ENCODE measurements at regions not wholly inside any gene's neighbourhood (a gene's known extent, or its start where the extent isn't known, plus 50 kb on each side); places are given as distances from the start of the nearest gene placed in this dataset.
"Not testable (repeated sequence)": the region's sequence is repeated elsewhere in the genome, so short reads cannot be mapped to it uniquely, and the experiment has no call there.

GRCh38 chr21:39079617-39080016 lies 103.6 kb downstream of the PSMG1 start:
- DNase-seq = no peak

DNA sequence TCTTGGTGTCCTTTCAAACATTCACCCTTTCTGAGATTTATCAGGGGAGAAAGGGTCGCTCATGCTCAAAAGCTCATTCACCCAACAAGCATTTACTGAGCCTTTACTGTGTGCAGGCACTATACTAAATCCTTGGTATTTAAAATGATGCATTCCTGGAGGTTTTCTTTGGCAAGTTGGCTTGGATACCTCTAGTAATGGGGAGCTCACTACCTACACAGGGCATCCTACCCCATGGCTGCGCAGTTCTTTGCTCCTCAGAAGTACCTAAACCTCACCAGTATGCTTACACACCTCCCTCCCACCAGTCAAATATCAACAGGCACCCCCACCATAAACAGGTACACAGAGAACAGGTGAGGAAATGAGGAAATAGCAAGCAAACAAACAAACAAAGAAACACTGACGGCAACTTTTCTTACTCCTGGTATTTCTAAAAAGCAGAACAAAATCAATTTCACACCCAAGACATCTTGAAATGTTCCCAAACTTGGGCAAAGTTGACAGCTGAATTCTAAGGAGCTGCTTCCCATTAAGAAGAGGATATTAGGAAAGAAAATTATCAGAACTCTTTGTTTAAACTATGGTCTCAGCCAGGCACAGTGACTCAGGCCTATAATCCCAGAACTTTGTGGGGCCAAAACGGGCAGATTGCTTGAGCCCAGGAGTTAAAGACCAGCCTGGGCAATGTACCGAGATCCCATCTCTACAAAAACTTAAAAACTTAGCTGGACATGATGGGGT lies 104.8 kb downstream of the PSMG1 start:
- no peak for DNase-seq

- DNase-seq = no peak
These were observed 105.4 kb downstream of the PSMG1 start for GRCh38 chr21:39077876-39078275.

DNA sequence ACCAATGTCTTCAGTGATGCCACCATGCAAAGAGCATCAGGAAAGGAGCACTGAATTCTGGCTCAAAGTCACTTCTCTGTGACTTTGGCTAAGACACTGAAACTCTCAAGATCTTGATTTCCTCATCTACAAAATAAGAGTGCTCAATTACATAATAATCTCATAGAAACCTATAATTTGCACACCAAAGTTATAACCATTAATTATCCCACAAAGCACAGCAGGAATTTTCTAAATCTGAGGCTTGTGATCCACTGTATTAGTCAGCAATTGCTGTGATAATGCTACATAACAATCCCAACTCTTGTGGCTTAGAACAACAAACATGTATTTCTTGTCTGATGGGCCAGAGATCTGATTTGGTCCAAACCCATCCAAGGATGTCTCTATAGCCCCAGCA lies 108.7 kb downstream of the PSMG1 start:
- DNase-seq = no peak

- no peak for DNase-seq
These were observed 109.5 kb downstream of the PSMG1 start for GRCh38 chr21:39073717-39074116.

- no peak for DNase-seq
These were observed 110.2 kb downstream of the PSMG1 start for GRCh38 chr21:39073063-39073462.

GRCh38 chr21:39072468-39072867 lies 110.8 kb downstream of the PSMG1 start:
- DNase-seq = no peak

- no peak for DNase-seq
These were observed 111.5 kb downstream of the PSMG1 start for GRCh38 chr21:39071623-39072214.

DNA sequence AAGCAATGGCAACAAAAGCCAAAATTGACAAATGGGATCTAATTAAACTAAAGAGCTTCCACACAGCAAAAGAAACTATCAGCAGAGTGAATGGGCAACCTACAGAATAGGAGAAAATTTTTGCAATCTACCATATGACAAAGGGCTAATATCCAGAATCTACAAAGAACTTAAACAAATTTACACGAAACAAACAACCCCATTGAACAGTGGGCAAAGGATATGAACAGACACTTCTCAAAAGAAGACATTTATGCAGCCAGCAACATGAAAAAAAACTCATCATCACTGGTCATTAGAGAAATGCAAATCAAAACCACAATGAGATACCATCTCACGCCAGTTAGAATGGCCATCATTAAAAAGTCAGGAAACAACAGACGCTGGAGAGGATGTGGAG lies 113.4 kb downstream of the PSMG1 start:
- DNase-seq = not testable (repeated sequence)

- no peak for DNase-seq
These were observed 116.1 kb downstream of the PSMG1 start for GRCh38 chr21:39066829-39067780.

- no peak for DNase-seq
These were observed 117.3 kb downstream of the PSMG1 start for GRCh38 chr21:39065917-39066316.

GRCh38 chr21:39064325-39065012 lies 118.8 kb downstream of the PSMG1 start:
- no peak for DNase-seq

GRCh38 chr21:39063517-39063916 lies 119.7 kb downstream of the PSMG1 start:
- no peak for DNase-seq

DNA sequence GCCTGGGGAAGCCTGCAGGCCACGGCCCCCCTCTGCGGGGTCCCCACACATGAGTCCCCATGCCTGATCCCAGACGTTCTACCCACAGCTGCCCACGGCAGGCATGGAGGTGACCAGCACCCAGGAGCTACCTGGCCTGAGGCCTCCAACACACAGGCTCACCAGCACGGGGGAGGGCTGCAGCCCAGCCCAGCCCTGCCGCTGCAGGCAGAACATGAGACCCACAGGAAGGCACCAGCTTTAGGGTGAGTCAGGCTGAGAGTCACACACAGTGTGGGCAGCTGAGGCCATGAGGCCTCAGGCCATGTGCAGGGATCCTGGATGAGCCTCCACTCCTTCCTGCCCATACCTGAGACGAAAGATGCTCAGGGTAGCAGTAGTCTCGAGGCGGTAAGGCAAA lies 121.1 kb downstream of the PSMG1 start:
- no peak for DNase-seq

DNA sequence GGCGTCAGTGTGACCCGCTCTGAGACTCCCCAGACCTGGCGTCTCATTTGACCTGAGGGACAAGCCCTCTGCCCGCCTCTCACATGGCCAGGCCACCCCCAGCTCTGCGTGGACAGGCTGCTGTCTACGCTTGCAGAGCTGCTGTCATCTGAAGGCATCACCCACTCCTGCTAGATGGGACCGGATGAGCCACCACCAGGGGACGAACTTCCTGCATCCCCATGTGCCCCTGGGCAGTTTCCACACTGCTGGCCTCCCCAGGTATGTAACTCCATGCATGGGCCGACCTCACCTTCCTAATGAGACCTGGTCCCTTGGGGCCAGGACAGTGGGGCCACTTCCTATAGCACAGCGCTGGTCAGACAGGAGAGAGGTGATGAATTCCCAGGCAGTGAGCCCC lies 121.5 kb downstream of the PSMG1 start:
- DNase-seq = no peak

DNA sequence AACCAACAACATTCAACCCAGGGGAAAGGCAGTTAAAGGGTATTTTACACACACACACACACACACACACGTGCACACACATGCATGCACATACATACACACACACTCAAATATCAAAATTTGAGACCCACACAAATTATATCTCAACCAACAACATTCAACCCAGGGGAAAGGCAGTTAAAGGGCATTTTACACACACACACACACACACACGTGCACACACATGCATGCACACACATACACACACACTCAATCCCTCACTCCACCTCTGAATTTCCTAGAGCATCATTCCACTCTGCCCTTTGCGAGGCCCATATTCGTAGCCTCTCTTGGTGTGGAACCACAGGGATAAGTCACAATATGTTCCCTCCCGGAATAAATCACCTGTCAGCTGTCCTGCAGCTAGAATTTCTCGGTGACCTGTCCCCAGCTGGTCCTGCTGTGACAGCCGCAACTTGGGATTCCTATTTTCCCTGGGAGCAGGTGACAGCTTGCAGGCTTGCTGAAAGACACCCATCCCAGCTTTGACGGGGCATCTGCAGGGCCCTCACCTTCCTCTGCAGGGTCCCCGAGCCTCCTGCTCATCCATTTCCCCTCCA lies 122.7 kb downstream of the PSMG1 start:
- DNase-seq = no peak

DNA sequence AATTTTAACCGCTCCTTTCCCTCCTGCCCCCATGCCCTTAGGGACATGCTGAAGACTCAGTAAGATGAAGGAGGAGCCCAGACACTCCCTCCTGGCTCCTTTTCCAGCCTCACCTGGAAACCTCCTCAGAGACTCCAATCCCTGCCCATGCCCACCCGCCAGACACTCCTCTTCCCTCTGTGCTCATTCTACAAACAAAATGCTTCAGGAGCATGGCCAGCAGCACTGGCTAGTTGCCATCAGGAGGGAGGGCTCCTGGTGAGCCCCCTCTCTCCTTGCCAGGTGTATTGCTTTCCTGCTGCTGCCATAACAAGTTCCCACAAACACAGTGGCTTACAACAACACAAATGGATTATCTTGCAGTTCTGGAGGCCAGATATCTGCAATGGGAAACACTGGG lies 126.1 kb downstream of the PSMG1 start:
- no peak for DNase-seq

- DNase-seq = no peak
These were observed 126.6 kb downstream of the PSMG1 start for GRCh38 chr21:39056636-39057035.

DNA sequence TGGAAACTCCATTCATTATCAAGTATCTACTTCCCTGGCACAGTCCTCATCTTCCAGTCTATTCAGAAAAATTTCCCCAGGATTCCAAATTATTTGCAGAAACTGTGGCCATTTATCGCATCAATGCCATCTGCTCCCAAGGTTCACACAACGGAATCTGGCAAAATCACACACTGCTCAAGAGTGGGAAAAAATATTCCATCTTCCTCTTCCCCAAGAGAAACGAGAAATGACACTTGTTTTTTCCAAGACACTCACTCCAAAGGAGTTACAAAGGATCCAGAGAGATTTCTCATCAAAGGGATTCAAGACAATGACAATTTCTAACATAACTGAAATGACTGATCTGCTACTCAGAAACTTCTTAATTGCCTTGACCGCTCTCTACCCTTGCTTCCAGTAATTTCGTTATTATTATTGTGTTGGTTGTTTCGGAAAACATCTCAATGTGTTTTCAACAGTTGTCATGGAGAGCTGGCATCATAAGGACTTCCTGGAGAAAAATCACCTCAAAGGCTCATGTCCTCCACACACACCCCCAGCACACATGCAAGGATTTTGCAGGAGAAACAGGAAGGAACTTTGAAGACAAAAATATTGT lies 128.0 kb downstream of the PSMG1 start:
- DNase-seq = no peak

DNA sequence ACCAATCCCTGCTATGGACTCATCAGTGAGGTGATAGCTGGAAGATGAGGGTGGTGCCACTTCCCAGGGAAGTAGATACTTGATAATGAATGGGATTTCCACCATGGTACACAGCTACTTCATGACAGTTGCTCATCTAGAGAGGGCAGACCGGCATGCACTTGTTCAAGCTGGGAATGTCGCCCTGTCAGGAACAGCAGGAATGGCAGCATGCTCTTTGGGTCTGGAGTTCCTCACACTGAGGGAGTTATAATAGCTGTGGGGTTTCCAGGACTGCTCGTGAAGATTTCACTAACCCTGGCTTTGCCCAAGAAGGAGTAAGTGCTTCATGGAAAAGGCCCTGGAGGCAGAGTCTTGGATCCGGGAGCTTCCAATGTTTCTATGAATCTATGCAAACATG lies 129.2 kb downstream of the PSMG1 start:
- DNase-seq = no peak

- no peak for DNase-seq
These were observed 130.1 kb downstream of the PSMG1 start for GRCh38 chr21:39053126-39053525.

- no peak for DNase-seq
These were observed 130.5 kb downstream of the PSMG1 start for GRCh38 chr21:39052718-39053117.

All from NCI-H774 (cell line).